ENCODE measurements at regions not wholly inside any gene's neighbourhood (a gene's known extent, or its start where the extent isn't known, plus 50 kb on each side); places are given as distances from the start of the nearest gene placed in this dataset.

GRCh38 chr12:102694903-102695302 lies 214.5 kb upstream of the IGF1 start:
- no peak for DNase-seq (ENCODE audit: low read depth)
- TF ChIP-seq CTCF (conservative IDR thresholded peaks at IDR 0.05; ENCODE audit: low read depth, low read length): no peak
- H3K4me3 ChIP-seq (ENCODE audit: low read length): no peak overlapping the region

- H3K4me3 ChIP-seq (ENCODE audit: low read length): no peak overlapping the region
- no peak for TF ChIP-seq CTCF (conservative IDR thresholded peaks at IDR 0.05; ENCODE audit: low read depth, low read length)
- no peak for DNase-seq (ENCODE audit: low read depth)
These were observed 211.6 kb upstream of the IGF1 start for GRCh38 chr12:102691773-102692555.

GRCh38 chr12:102690253-102690652 lies 209.9 kb upstream of the IGF1 start:
- no peak overlapping the region for H3K4me3 ChIP-seq (ENCODE audit: low read length)
- TF ChIP-seq CTCF (conservative IDR thresholded peaks at IDR 0.05; ENCODE audit: low read depth, low read length): no peak
- no peak for DNase-seq (ENCODE audit: low read depth)

GRCh38 chr12:102689701-102690100 lies 209.3 kb upstream of the IGF1 start:
- no peak overlapping the region for H3K4me3 ChIP-seq (ENCODE audit: low read length)
- no peak for TF ChIP-seq CTCF (conservative IDR thresholded peaks at IDR 0.05; ENCODE audit: low read depth, low read length)
- no peak for DNase-seq (ENCODE audit: low read depth)

- TF ChIP-seq CTCF (conservative IDR thresholded peaks at IDR 0.05; ENCODE audit: low read depth, low read length): no peak
- H3K4me3 ChIP-seq (ENCODE audit: low read length): no peak overlapping the region
- no peak for DNase-seq (ENCODE audit: low read depth)
These were observed 207.2 kb upstream of the IGF1 start for GRCh38 chr12:102687523-102687922.

GRCh38 chr12:102685841-102686240 lies 205.5 kb upstream of the IGF1 start:
- DNase-seq (ENCODE audit: low read depth): no peak
- no peak for TF ChIP-seq CTCF (conservative IDR thresholded peaks at IDR 0.05; ENCODE audit: low read depth, low read length)
- H3K4me3 ChIP-seq (ENCODE audit: low read length): no peak overlapping the region

- no peak for DNase-seq (ENCODE audit: low read depth)
These were observed 204.8 kb upstream of the IGF1 start for GRCh38 chr12:102685172-102685571.

More at GRCh38 chr12:102685172-102685571, 204.8 kb upstream of the IGF1 start:
- no peak overlapping the region for H3K4me3 ChIP-seq (ENCODE audit: low read length)
- TF ChIP-seq CTCF (conservative IDR thresholded peaks at IDR 0.05; ENCODE audit: low read depth, low read length): no peak
